GM21723 (cell line): ENCODE measurements at regions not wholly inside any gene's neighbourhood (a gene's known extent, or its start where the extent isn't known, plus 50 kb on each side); places are given as distances from the start of the nearest gene placed in this dataset.

Experiments used
- ATAC-seq: cut with Tn5 transposase; IDR thresholded peaks from one replicate; pipeline ENCODE4 v1.9.1; 2021; ENCODE audit warnings: mild to moderate bottlenecking, moderate library complexity; ENCODE audit not compliant: unreplicated experiment

DNA sequence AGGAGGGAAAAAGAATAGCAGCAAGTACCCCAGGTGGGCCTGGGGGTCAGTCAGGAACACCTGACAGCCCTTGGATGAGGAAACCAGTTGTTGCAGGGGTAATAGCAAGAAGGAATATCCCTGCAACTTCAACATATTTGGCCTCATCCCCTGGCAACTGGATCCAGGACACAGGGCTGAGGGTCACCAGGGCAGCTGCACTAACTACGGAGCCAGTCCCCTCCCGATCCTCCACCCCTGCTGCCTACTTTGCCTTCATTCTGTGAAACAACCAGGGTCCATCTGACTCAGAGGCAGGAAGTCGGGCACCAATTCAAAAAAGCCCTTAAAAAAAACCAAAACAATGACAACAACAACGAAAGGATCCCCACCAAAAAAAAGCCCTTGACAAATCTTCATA lies 52.9 kb downstream of the FRMPD3 start:
- ATAC-seq = no peak

DNA sequence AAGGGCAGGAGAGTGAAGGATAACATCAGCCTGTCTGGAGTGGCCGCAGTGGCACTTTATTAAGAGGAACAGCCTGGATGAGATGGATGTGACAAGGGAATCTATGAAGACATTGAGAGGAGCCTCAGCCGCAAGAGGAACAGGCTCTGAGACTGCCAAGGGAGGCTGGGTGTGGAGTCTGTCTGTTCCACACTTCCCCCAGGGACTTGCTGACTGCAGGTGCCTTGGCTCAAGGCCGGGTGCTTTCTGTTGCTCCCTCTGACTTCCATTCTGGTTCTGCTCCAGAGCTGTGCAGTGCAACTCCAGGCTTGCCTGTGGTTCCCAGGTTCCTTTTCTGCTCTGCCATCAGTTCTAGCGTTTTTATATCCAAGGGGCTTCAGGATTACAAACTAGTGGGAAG lies 54.6 kb downstream of the FRMPD3 start:
- ATAC-seq = no peak

- no peak for ATAC-seq
Measured at GRCh38 chrX:107505223-107505622, 55.8 kb downstream of the FRMPD3 start.

- ATAC-seq = no peak
Measured at GRCh38 chrX:107506596-107507031, 57.2 kb downstream of the FRMPD3 start.

DNA sequence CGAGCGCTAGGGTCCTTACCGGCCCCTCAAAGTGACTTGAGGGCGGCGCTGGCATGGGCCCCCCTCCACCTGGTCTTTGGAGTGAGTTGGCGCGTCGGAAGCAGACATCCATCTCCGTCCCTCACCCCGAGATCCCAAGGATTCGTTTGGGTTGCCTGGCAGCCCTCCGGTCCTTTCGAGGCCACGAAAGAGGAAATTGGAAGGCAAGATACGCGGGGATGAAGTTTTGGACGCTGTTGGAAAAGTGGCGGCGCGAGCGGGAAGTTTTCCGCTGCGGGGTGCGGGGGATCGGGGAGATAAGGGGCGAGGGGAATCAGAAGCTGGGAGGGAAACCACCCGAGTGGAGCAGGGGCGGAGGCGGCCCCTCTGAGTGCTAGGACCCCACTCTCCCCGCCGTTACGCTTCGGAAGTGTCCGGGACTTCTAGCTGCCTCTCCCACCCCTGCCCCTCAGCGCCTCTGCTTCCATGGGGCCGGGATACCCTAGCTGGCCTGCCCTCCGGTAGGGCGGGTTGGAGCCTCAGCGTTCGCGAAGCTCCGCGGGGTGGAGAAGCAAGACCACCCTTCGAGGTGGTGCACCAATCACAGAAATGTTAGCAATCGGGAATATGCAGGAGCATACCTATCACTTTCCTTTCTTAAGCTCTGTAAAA lies 57.8 kb downstream of the FRMPD3 start:
- no peak for ATAC-seq

- ATAC-seq = no peak
Measured at GRCh38 chrX:107507744-107508117, 58.3 kb downstream of the FRMPD3 start.

DNA sequence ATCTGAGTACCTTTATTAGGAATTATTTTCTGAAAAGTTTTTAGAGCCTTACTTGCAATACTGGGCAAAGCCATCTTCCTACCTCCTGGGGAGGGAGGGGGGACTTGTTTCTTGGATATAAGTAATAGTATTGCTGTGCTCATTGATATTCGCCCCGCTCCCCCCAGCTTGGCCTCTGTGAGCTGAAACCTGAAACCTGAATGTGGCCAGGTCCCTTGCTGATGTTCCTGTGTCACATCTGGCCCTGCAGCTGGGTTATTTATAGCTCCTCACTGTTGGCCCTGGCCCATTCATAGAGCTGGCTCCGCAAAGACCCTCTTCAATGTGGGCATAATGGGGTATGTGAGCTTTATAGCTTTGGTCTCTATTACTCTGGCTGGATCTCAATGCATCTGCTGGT lies 59.5 kb downstream of the FRMPD3 start:
- no peak for ATAC-seq

GRCh38 chrX:107514944-107515343 lies 65.5 kb downstream of the FRMPD3 start:
- no peak for ATAC-seq

- ATAC-seq = no peak
Measured at GRCh38 chrX:107521877-107522586, 72.6 kb downstream of the FRMPD3 start.

- no peak for ATAC-seq
Measured at GRCh38 chrX:107522901-107523300, 73.4 kb downstream of the FRMPD3 start.

DNA sequence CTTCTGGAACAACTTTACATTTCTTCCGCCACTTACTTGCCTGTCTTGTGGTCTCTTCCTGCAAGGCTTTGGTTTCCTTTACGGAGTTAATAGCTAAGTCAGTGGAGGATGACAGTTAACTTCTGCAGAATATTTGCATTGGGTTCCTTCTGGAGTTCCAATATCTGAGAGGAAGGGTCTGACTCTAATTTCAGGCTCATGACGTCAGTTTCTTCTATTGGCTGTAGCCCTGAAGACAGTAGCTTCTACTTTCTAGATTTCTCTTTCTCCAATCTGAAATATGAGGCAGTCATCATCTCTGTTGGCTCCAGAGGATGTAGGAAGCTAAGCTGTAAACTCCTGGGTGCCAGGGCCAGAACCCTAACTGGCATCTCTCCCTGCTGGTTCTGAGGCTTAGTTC lies 76.7 kb downstream of the FRMPD3 start:
- no peak for ATAC-seq

DNA sequence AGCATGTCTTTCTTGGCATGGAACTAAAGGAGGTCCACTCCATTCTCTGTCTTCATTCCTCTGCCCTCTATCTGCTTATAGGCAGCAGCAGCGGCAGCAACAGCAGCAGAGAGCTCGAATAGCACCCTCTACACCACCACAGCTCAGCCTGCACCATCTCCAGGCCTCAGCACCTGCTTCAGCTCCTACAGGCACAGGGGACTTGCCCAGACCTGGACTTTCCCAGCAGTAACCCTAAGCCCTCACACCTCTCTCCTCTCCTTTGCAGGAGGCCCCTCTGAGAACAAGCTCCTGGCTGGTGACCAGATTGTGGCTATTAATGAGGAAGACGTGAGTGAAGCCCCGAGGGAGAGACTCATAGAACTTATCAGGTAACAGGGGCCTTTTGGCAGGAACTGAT lies 80.7 kb downstream of the FRMPD3 start:
- no peak for ATAC-seq

- no peak for ATAC-seq
Measured at GRCh38 chrX:107537815-107538214, 88.4 kb downstream of the FRMPD3 start.

- ATAC-seq = no peak
Measured at GRCh38 chrX:107541244-107541643, 87.1 kb upstream of the PRPS1 start.

DNA sequence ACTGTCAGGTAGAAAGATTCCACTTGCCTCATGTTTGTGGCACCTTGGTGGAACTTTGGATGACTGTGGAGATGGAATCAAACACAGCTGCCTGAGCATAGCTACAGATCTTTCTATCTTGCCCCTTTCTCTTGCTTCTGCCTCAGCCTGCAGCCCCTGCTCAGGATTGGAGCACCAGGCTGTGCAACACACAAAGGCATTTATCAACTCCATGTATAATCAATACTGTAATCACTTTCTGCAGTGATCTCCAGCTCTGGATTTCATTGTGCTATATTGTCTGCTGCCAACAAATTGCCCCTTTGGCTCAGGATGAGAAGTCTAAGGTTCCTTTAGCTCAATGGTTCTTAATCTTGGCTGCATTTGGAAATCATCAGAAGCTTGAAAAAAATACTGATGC lies 86.3 kb upstream of the PRPS1 start:
- ATAC-seq = no peak

GRCh38 chrX:107542500-107542899 lies 85.8 kb upstream of the PRPS1 start:
- no peak for ATAC-seq

DNA sequence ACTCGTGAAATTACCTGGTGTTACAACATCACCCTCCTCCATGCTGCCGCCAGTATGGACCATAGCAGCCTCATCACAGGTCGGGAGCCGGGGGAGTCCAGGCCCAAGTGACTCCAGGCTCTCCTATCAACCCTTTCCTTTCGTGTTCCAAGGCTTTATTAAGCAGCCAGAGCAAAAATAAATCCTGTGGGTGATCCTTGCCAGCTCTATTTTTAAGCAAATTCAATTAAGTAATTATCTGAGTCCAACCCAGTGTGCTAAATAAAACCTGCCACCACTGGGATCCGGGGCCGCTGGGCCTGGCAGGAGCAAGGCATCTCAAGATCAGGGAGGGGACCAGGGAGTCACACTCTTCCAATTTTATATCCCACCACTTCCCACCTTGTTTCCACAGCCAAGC lies 80.7 kb upstream of the PRPS1 start:
- ATAC-seq = no peak

GRCh38 chrX:107548775-107549174 lies 79.5 kb upstream of the PRPS1 start:
- no peak for ATAC-seq

GRCh38 chrX:107549504-107549903 lies 78.8 kb upstream of the PRPS1 start:
- ATAC-seq = no peak

- ATAC-seq = no peak
Measured at GRCh38 chrX:107551546-107551945, 76.8 kb upstream of the PRPS1 start.

DNA sequence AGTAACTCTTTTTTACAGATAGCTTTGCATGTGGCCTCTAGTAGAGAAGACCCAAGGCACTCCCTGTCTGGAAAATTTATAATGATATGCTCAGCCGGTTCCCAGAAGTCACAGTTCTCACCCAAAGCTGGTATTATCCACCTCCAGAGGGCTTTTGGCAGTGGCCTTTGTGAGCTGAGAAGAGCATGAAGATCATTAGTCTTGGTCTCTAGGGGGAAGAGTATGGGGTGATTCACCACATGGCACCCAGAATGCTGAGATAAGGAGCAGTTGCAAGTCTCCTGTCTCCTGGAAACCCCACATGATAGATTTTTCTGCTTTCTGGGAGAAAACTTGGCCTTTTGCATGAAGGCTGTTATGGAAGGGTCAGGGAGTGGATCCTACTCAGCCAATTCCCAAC lies 75.4 kb upstream of the PRPS1 start:
- ATAC-seq = no peak

GRCh38 chrX:107556967-107557366 lies 71.3 kb upstream of the PRPS1 start:
- ATAC-seq = no peak

DNA sequence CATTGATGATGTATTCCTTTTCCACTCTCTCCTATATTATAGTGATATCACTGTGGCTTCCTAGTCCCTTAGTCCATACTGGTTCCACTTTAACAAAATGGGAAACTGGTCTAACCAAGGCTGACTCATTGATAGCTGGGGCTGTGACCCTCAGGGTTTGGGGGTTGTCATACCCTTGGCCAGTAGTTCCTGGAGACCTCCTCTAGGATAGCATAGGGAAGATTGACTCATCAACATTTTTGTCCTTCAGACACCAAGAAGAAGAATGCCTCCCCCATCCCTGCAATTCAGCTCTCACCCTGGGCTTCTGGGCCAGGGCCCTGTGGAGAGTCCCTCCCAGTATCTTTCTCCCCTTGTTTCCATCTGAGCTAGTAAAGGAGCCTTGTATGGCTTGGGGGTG lies 68.8 kb upstream of the PRPS1 start:
- ATAC-seq = no peak
